H1 (cell line): ENCODE measurements at regions not wholly inside any gene's neighbourhood (a gene's known extent, or its start where the extent isn't known, plus 50 kb on each side); places are given as distances from the start of the nearest gene placed in this dataset.
A peak's percentile ranks its signal among the peaks of the same experiment; 100 is the strongest.

ENCODE experiments used
- CTCF ChIA-PET: fragments of 300-600 bp; sonication (Branson Sonifier 250); formaldehyde crosslinking; loops from one replicate; lab custom pipeline; 2021; ENCODE audit not compliant: partially characterized antibody; lab: Charles Lee
- POLR2A ChIA-PET: fragments of 300-600 bp; sonication (Branson Sonifier 250); formaldehyde crosslinking; loops from one replicate; lab custom pipeline; 2021; ENCODE audit warnings: inconsistent platforms; ENCODE audit not compliant: partially characterized antibody; lab: Charles Lee
- DNase-seq, 2 experiments: peaks; one replicate each; pipeline versions ENCODE4 v3.0.0 to v3.0.0-alpha.2; 2010 to 2022; ENCODE audit warnings: low spot score in 2 of 2, low read depth in 1 of 2, mixed read lengths in 1 of 2
- FAIRE-seq: peaks from 2 replicates; lab custom pipeline; 2011; peaks lifted over from hg19 to GRCh38; lab: Jason Lieb, UNC
- H2AFZ ChIP-seq: 2 replicates; pipeline ENCODE4 v1.8.1; 2012; ENCODE audit warnings: low read length, inconsistent platforms
- H2AK5ac ChIP-seq: 2 replicates; pipeline ENCODE4 v1.6.1; 2013; ENCODE audit warnings: low read depth, low read length
- H2BK120ac ChIP-seq: replicated peaks from 2 replicates; pipeline ENCODE3; 2013; ENCODE audit warnings: low read depth, low read length, inconsistent platforms
- H2BK12ac ChIP-seq: 2 replicates; pipeline ENCODE4 v1.6.1; 2013; ENCODE audit warnings: low read depth, low read length
- H2BK15ac ChIP-seq: 2 replicates; pipeline ENCODE4 v1.6.1; 2013; ENCODE audit warnings: low read length
- H2BK20ac ChIP-seq: 2 replicates; pipeline ENCODE4 v1.6.1; 2013; ENCODE audit warnings: low read length
- H2BK5ac ChIP-seq: 2 replicates; pipeline ENCODE4 v1.6.1; 2013; ENCODE audit warnings: low read depth, low read length
- H3K14ac ChIP-seq: 2 replicates; pipeline ENCODE4 v1.6.1; 2013; ENCODE audit warnings: inconsistent platforms; ENCODE audit not compliant: insufficient read length
- H3K18ac ChIP-seq: 2 replicates; pipeline ENCODE4 v1.6.1; 2013; ENCODE audit warnings: low read length; ENCODE audit errors: extremely low read depth
- H3K23ac ChIP-seq: 2 replicates; pipeline ENCODE4 v1.6.1; 2013; ENCODE audit warnings: inconsistent platforms; ENCODE audit not compliant: insufficient read length
- H3K23me2 ChIP-seq: 2 replicates; pipeline ENCODE4 v1.6.1; 2013; ENCODE audit warnings: low read depth, low read length
- H3K27ac ChIP-seq: 2 replicates; pipeline ENCODE4 v1.6.1; 2011; ENCODE audit warnings: low read depth, low read length, inconsistent platforms
- H3K27me3 ChIP-seq, 4 experiments: replicated peaks in 1 of 4; 1 replicate in 1 of 4; 2 replicates in 3 of 4; pipeline versions ENCODE4 v1.6.1 to v1.8.1; 2011 to 2013; ENCODE audit warnings: low read length in 3 of 4, mild to moderate bottlenecking in 3 of 4, inconsistent platforms in 2 of 4, mixed read lengths in 2 of 4, moderate library complexity in 1 of 4; ENCODE audit not compliant: control insufficient read depth in 3 of 4, insufficient read depth in 3 of 4; ENCODE audit errors: extremely low read depth in 1 of 4
- H3K36me3 ChIP-seq, 4 experiments: 2 replicates each; pipeline versions ENCODE4 v1.6.1 to v1.8.1; 2011 to 2013; ENCODE audit warnings: mild to moderate bottlenecking in 4 of 4, low read length in 3 of 4, moderate library complexity in 2 of 4, control low read depth in 1 of 4, inconsistent platforms in 1 of 4; ENCODE audit not compliant: insufficient read depth in 4 of 4, control insufficient read depth in 2 of 4
- H3K4ac ChIP-seq: replicated peaks from 2 replicates; pipeline ENCODE3; 2013; ENCODE audit warnings: low read length, low read depth, mixed read lengths, inconsistent platforms; ENCODE audit not compliant: insufficient read length
- H3K4me1 ChIP-seq, 4 experiments: replicated peaks in 1 of 4; 1 replicate in 1 of 4; 2 replicates in 3 of 4; pipeline versions ENCODE4 v1.6.1 to v1.8.1; 2011 to 2013; ENCODE audit warnings: low read length in 3 of 4, inconsistent platforms in 2 of 4, mixed read lengths in 1 of 4; ENCODE audit not compliant: insufficient read depth in 4 of 4, control insufficient read depth in 3 of 4
- H3K4me2 ChIP-seq, 2 experiments: 2 replicates each; pipeline versions ENCODE4 v1.6.1 to v1.8.1; 2011 to 2013; ENCODE audit warnings: low read depth in 2 of 2, low read length in 2 of 2, control low read depth in 1 of 2, inconsistent platforms in 1 of 2, mild to moderate bottlenecking in 1 of 2; ENCODE audit not compliant: insufficient read depth in 1 of 2
- H3K4me3 ChIP-seq, 4 experiments: fragments of 200-600, 300-600 bp in 1 of 4; sonication (generic), shearing (Covaris generic), sonication (Bioruptor Twin) in 1 of 4; 2 replicates each; pipeline versions ENCODE4 v1.5.1 to v1.8.1; 2011 to 2016; ENCODE audit warnings: low read length in 4 of 4, low read depth in 3 of 4, control low read depth in 2 of 4, inconsistent platforms in 2 of 4, mild to moderate bottlenecking in 2 of 4, mixed read lengths in 1 of 4, moderate library complexity in 1 of 4; ENCODE audit not compliant: insufficient read depth in 2 of 4; ENCODE audit errors: extremely low read depth in 1 of 4
- H3K56ac ChIP-seq: replicated peaks from 2 replicates; pipeline ENCODE3; 2013; ENCODE audit warnings: low read depth, mild to moderate bottlenecking, mixed read lengths, low read length, inconsistent platforms; ENCODE audit not compliant: insufficient read length
- H3K79me1 ChIP-seq: 2 replicates; pipeline ENCODE4 v1.6.1; 2013; ENCODE audit warnings: low read depth, low read length, control low read depth
- H3K79me2 ChIP-seq, 2 experiments: 2 replicates each; pipeline versions ENCODE4 v1.6.1 to v1.8.1; 2012 to 2013; ENCODE audit warnings: low read length in 2 of 2, mild to moderate bottlenecking in 2 of 2, inconsistent platforms in 1 of 2; ENCODE audit not compliant: insufficient read depth in 2 of 2, control insufficient read depth in 1 of 2
- H3K9ac ChIP-seq, 4 experiments: replicated peaks in 1 of 4; 1 replicate in 1 of 4; 2 replicates in 3 of 4; pipeline versions ENCODE4 v1.6.1 to v1.8.1; 2011 to 2013; ENCODE audit warnings: low read depth in 3 of 4, low read length in 3 of 4, control low read depth in 2 of 4, mild to moderate bottlenecking in 2 of 4, moderate library complexity in 2 of 4, inconsistent platforms in 1 of 4; ENCODE audit errors: extremely low read depth in 1 of 4
- H3K9me3 ChIP-seq, 2 experiments: 2 replicates each; pipeline versions ENCODE4 v1.6.1 to v1.8.1; 2012 to 2013; ENCODE audit warnings: mild to moderate bottlenecking in 2 of 2, moderate library complexity in 2 of 2, control low read depth in 1 of 2, inconsistent platforms in 1 of 2, low read depth in 1 of 2, low read length in 1 of 2, mixed read lengths in 1 of 2; ENCODE audit not compliant: insufficient read depth in 2 of 2
- H4K20me1 ChIP-seq, 2 experiments: replicated peaks in 1 of 2; 2 replicates each; pipeline versions ENCODE3 to v1.8.1; 2011 to 2013; ENCODE audit warnings: inconsistent platforms in 2 of 2, low read length in 2 of 2, mild to moderate bottlenecking in 1 of 2; ENCODE audit not compliant: insufficient read depth in 2 of 2, control insufficient read depth in 1 of 2
- H4K5ac ChIP-seq: 2 replicates; pipeline ENCODE4 v1.6.1; 2013; ENCODE audit warnings: low read length, low read depth, mixed read lengths, inconsistent platforms; ENCODE audit not compliant: insufficient read length
- H4K8ac ChIP-seq: 2 replicates; pipeline ENCODE4 v1.8.0; 2013; ENCODE audit warnings: mild to moderate bottlenecking, moderate library complexity, low read length, inconsistent platforms; ENCODE audit not compliant: insufficient read depth; ENCODE audit errors: extremely low read depth
- H4K91ac ChIP-seq: replicated peaks from 2 replicates; pipeline ENCODE3; 2013; ENCODE audit warnings: low read length, mixed read lengths, inconsistent platforms; ENCODE audit not compliant: insufficient read length
- CEBPB ChIP-seq: IDR thresholded peaks from 2 replicates; pipeline ENCODE4 v1.6.1; 2012; ENCODE audit warnings: low read depth, low read length
- WGBS, 2 experiments: shearing (Covaris generic) in 1 of 2; methylation state at CpG; one replicate each; pipeline versions ENCODE4 v1.1.6 to v1.1.7; 2013 to 2015; ENCODE audit warnings: low lambda C conversion rate in 2 of 2, mixed read lengths in 2 of 2, inconsistent platforms in 1 of 2, low coverage in 1 of 2, missing lambda C conversion rate in 1 of 2; ENCODE audit not compliant: insufficient replicate concordance in 2 of 2, insufficient coverage in 1 of 2, insufficient read length in 1 of 2; ENCODE audit errors: extremely low coverage in 1 of 2, missing lambda C conversion rate in 1 of 2; 5-methylcytosine and 5-hydroxymethylcytosine counted together
- TF ChIP-seq, protein P1 (sequence below): IDR thresholded peaks from 2 replicates; pipeline ENCODE4 v1.6.1; 2012; ENCODE audit warnings: low read length, inconsistent platforms

DNA sequence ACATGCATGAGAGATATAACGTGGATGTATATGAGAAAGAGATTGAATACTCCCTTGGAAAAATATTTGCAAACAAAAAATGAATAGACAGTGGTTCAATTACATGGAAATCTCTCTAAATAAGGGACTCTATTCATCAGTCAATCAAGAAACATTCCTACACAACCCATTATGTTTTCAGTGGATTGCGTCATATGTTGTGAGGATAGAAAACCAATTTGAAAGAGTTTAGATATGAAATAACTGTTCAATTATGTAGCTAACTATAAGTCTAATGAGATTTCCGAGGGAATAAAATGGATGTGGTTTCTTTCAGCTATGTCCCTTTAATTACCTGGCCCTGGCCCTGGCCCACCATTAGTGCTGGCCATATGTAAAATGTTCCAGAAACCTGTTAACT is 86.7 kb upstream of the TMCO5A start:
- no peak overlapping the region for H4K5ac ChIP-seq
- CTCF ChIA-PET = interaction anchor here (0.8 to 1.6 kb wide), 2 partner anchors 11 to 644 kb away, joined by 3 read pairs; no protein-coding TSS in a partner anchor
- WGBS, 2 experiments = 92% methylated on average over 3 of the region's 3 CpGs; no CpG with 5 or more reads in 1 of the 2 experiments

More for the DNA sequence above, 86.7 kb upstream of the TMCO5A start:
- Histone ChIP-seq H2AFZ (no peak overlapping the region), H2BK12ac (no peak overlapping the region), H3K4me2 (no peak overlapping the region), H4K20me1 (no peaks in the 10 kb centered on the region), H3K79me2 (no peaks in the 10 kb centered on the region), H3K36me3 (no peaks in the 10 kb centered on the region), H3K23ac (no peak overlapping the region), H3K56ac (no peak overlapping the region), H3K27ac (no peak overlapping the region), H2BK120ac (no peak overlapping the region), H2BK5ac (no peak overlapping the region), H3K23me2 (no peaks in the 10 kb centered on the region), H2BK20ac (no peak overlapping the region), H2AK5ac (no peak overlapping the region), H3K18ac (no peak overlapping the region), H3K4ac (no peak overlapping the region), H4K8ac (no peak overlapping the region), H3K27me3 (no peaks in the 10 kb centered on the region), H3K9me3 (no peaks in the 10 kb centered on the region), H3K14ac (no peak overlapping the region), H3K79me1 (no peaks in the 10 kb centered on the region), H2BK15ac (no peak overlapping the region), H3K9ac (no peak overlapping the region), H3K4me1 (no peaks in the 10 kb centered on the region), H4K91ac (no peak overlapping the region), H3K4me3 (no peak overlapping the region)
- DNase-seq (no peak), FAIRE-seq (no peak)
- TF ChIP-seq, protein P1, sequence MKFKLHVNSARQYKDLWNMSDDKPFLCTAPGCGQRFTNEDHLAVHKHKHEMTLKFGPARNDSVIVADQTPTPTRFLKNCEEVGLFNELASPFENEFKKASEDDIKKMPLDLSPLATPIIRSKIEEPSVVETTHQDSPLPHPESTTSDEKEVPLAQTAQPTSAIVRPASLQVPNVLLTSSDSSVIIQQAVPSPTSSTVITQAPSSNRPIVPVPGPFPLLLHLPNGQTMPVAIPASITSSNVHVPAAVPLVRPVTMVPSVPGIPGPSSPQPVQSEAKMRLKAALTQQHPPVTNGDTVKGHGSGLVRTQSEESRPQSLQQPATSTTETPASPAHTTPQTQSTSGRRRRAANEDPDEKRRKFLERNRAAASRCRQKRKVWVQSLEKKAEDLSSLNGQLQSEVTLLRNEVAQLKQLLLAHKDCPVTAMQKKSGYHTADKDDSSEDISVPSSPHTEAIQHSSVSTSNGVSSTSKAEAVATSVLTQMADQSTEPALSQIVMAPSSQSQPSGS = no peak
- peak; percentile 56; the same call in 1 of the 2 replicates for TF ChIP-seq CEBPB
- POLR2A ChIA-PET = no interaction called here
